HL-60 (cell line): ENCODE measurements at regions not wholly inside any gene's neighbourhood (a gene's known extent, or its start where the extent isn't known, plus 50 kb on each side); places are given as distances from the start of the nearest gene placed in this dataset.

Experiments used
- CTCF ChIP-seq: IDR thresholded peaks from one replicate; pipeline ENCODE4 v1.5.1; 2011; ENCODE audit warnings: low read length, control low read depth, inconsistent platforms; ENCODE audit not compliant: insufficient read depth
- POLR2AphosphoS5 ChIP-seq: IDR thresholded peaks from 2 replicates; pipeline ENCODE4 v1.6.1; 2012; ENCODE audit warnings: low read depth
- REST ChIP-seq: IDR thresholded peaks from 2 replicates; pipeline ENCODE4 v1.6.1; 2012; ENCODE audit warnings: low read depth; ENCODE audit not compliant: insufficient replicate concordance

- TF ChIP-seq REST (no peak), CTCF (no peak), POLR2AphosphoS5 (no peak)
Observed at GRCh38 chr2:208945719-208946256, 478.1 kb upstream of the MAP2 start.
